A549 (cell line): ENCODE measurements at regions not wholly inside any gene's neighbourhood (a gene's known extent, or its start where the extent isn't known, plus 50 kb on each side); places are given as distances from the start of the nearest gene placed in this dataset.
A peak's percentile ranks its signal among the peaks of the same experiment; 100 is the strongest.

Experiments used
- ATAC-seq, 2 experiments: fragments of 200-7000 bp in 1 of 2; fragments of >200 bp in 1 of 2; cut with Nextera tagmentation in 1 of 2; cut with Tn5 transposase in 1 of 2; 3 replicates each; pipeline versions ENCODE4 v1.8.0 to v1.9.1; 2018 to 2020; ENCODE audit warnings: mild to moderate bottlenecking in 1 of 2, moderate library complexity in 1 of 2
- CTCF ChIA-PET: fragments of 300-600 bp; sonication (Branson Sonifier 250); formaldehyde crosslinking; extraction: SDS; loops from one replicate; lab custom pipeline; 2021; ENCODE audit warnings: antibody characterized with exemption, inconsistent platforms; lab: Yijun Ruan, JAX
- POLR2A ChIA-PET: fragments of 350-600 bp; formaldehyde crosslinking; extraction: SDS; loops from one replicate; lab custom pipeline; 2021; ENCODE audit warnings: antibody characterized with exemption, inconsistent platforms; lab: Yijun Ruan, JAX
- DNase-seq, 2 experiments: peaks; one replicate each; pipeline versions ENCODE4 v3.0.0 to v3.0.0-alpha.2; 2011 to 2016; ENCODE audit warnings: low read depth in 1 of 2, low spot score in 1 of 2
- FAIRE-seq: peaks from 2 replicates; lab custom pipeline; 2011; peaks lifted over from hg19 to GRCh38; lab: Jason Lieb, UNC
- H3K27ac ChIP-seq, 2 experiments: fragments of >200 bp; sonication (Bioruptor Twin); formaldehyde crosslinking; 3 replicates each; pipeline ENCODE4 v1.5.1; 2016 to 2017
- H3K4me1 ChIP-seq: fragments of >200 bp; sonication (Bioruptor Twin); formaldehyde crosslinking; 3 replicates; pipeline ENCODE4 v1.6.1; 2016
- H3K4me2 ChIP-seq: fragments of >200 bp; sonication (Bioruptor Twin); formaldehyde crosslinking; 3 replicates; pipeline ENCODE4 v1.6.1; 2016
- H3K4me3 ChIP-seq: fragments of >200 bp; sonication (Bioruptor Twin); formaldehyde crosslinking; 3 replicates; pipeline ENCODE4 v1.5.1; 2016
- H3K9me3 ChIP-seq: fragments of >200 bp; sonication (Bioruptor Twin); formaldehyde crosslinking; 3 replicates; pipeline ENCODE4 v1.6.1; 2016
- ATOH8 ChIP-seq: fragments of 250-450 bp; sonication (Bioruptor Pico); IDR thresholded peaks from 2 replicates; pipeline ENCODE4 v1.5.0; 2020; ENCODE audit warnings: low read depth, mild to moderate bottlenecking, moderate library complexity
- CHD2 ChIP-seq: fragments of 150-350 bp; IDR thresholded peaks from 2 replicates; pipeline ENCODE4 v1.6.1; 2014; ENCODE audit warnings: low read length; ENCODE audit not compliant: partially characterized antibody
- CHD4 ChIP-seq: fragments of 200-600 bp; sonication (generic); IDR thresholded peaks from 2 replicates; pipeline ENCODE4 v1.6.1; 2016; ENCODE audit warnings: antibody characterized with exemption, mild to moderate bottlenecking, borderline replicate concordance
- EHF ChIP-seq: fragments of 250-450 bp; sonication (Bioruptor Pico); IDR thresholded peaks from 2 replicates; pipeline ENCODE4 v1.5.0; 2020; ENCODE audit warnings: mild to moderate bottlenecking
- ELK1 ChIP-seq: fragments of 150-350 bp; IDR thresholded peaks from 2 replicates; pipeline ENCODE4 v1.6.1; 2014; ENCODE audit warnings: low read depth, mild to moderate bottlenecking, low read length
- HEYL ChIP-seq: fragments of 250-450 bp; sonication (Bioruptor Pico); IDR thresholded peaks from 2 replicates; pipeline ENCODE4 v1.8.0; 2021; ENCODE audit warnings: mild to moderate bottlenecking, moderate library complexity
- HMGXB4 ChIP-seq: fragments of 250-450 bp; sonication (Bioruptor Pico); IDR thresholded peaks from 2 replicates; pipeline ENCODE4 v1.5.0; 2021; ENCODE audit warnings: mild to moderate bottlenecking, moderate library complexity, borderline replicate concordance
- JUN ChIP-seq, 2 experiments: fragments of >200 bp; sonication (Bioruptor Twin); formaldehyde crosslinking; IDR thresholded peaks; 2 replicates in 1 of 2; 3 replicates in 1 of 2; pipeline ENCODE4 v1.6.1; 2016 to 2017
- JUNB ChIP-seq: fragments of >200 bp; sonication (Bioruptor Twin); formaldehyde crosslinking; IDR thresholded peaks from 2 replicates; pipeline ENCODE4 v1.6.1; 2016
- KDM5A ChIP-seq: fragments of 200-600 bp; sonication (generic); IDR thresholded peaks from 2 replicates; pipeline ENCODE4 v1.6.1; 2016; ENCODE audit warnings: antibody characterized with exemption, mild to moderate bottlenecking
- MAFK ChIP-seq: fragments of 450-650 bp; IDR thresholded peaks from 2 replicates; pipeline ENCODE4 v1.6.1; 2014; ENCODE audit not compliant: partially characterized antibody
- MAX ChIP-seq: IDR thresholded peaks from 2 replicates; pipeline ENCODE4 v1.6.1; 2012
- MYC ChIP-seq: IDR thresholded peaks from 2 replicates; pipeline ENCODE4 v1.6.1; 2012; ENCODE audit warnings: mild to moderate bottlenecking, inconsistent platforms, low read length, improper control_type of control experiment, borderline replicate concordance
- NFE2L2 ChIP-seq: fragments of 150-350 bp; conservative IDR thresholded peaks from 2 replicates; pipeline ENCODE4 v1.6.1; 2014; ENCODE audit warnings: low read length
- NPAS2 ChIP-seq: fragments of 250-450 bp; sonication (Bioruptor Pico); IDR thresholded peaks from 2 replicates; pipeline ENCODE4 v1.8.0; 2022; ENCODE audit warnings: mild to moderate bottlenecking, moderate library complexity, borderline replicate concordance
- NR3C1 ChIP-seq: fragments of >200 bp; sonication (Bioruptor Twin); formaldehyde crosslinking; IDR thresholded peaks from 3 replicates; pipeline ENCODE4 v1.6.1; 2017
- PHF8 ChIP-seq: fragments of 200-600 bp; sonication (generic); IDR thresholded peaks from 2 replicates; pipeline ENCODE4 v1.6.1; 2016; ENCODE audit warnings: low read depth, mild to moderate bottlenecking, antibody characterized with exemption, moderate library complexity, borderline replicate concordance
- POLR2AphosphoS2 ChIP-seq: conservative IDR thresholded peaks from 2 replicates; pipeline ENCODE4 v1.6.1; 2012; ENCODE audit warnings: low read length, improper control_type of control experiment, inconsistent platforms
- RFX5 ChIP-seq: fragments of 450-650 bp; IDR thresholded peaks from 2 replicates; pipeline ENCODE4 v1.7.1; 2014; ENCODE audit warnings: antibody characterized with exemption, mild to moderate bottlenecking, moderate library complexity
- SMC3 ChIP-seq: fragments of >200 bp; sonication (Bioruptor Twin); formaldehyde crosslinking; IDR thresholded peaks from 3 replicates; pipeline ENCODE4 v1.6.1; 2018; ENCODE audit warnings: inconsistent platforms
- ZNF302 ChIP-seq: fragments of 250-450 bp; sonication (Bioruptor Pico); IDR thresholded peaks from 2 replicates; pipeline ENCODE4 v1.9.0; 2021; ENCODE audit warnings: inconsistent platforms, mild to moderate bottlenecking, moderate library complexity
- WGBS: methylation state at CpG from one replicate; pipeline ENCODE4 v1.1.6; 2017; ENCODE audit errors: missing lambda C conversion rate; 5-methylcytosine and 5-hydroxymethylcytosine counted together

GRCh38 chr4:173651651-173652282 is 121.7 kb upstream of the HAND2 start:
- ATAC-seq (no peak), DNase-seq (no peak), FAIRE-seq (no peak)
- Histone ChIP-seq H3K4me1 (no peaks in the 10 kb centered on the region), H3K4me2 (no peak overlapping the region), H3K27ac (no peak overlapping the region), H3K4me3 (no peak overlapping the region), H3K9me3 (no peaks in the 10 kb centered on the region)
- TF ChIP-seq CHD4, result no peak
- TF ChIP-seq KDM5A, result no peak
- no peak for TF ChIP-seq ATOH8
- TF ChIP-seq MAFK, result no peak
- no peak for TF ChIP-seq SMC3
- no peak for TF ChIP-seq HMGXB4 (CRISPR knock-in tag)
- TF ChIP-seq RFX5, result no peak
- TF ChIP-seq JUNB, result no peak
- TF ChIP-seq JUN (IDR thresholded peaks at IDR 0.05), result no peak
- TF ChIP-seq EHF (CRISPR knock-in tag), result no peak
- TF ChIP-seq NPAS2 (CRISPR knock-in tag), result no peak
- TF ChIP-seq POLR2AphosphoS2, result no peak
- no peak for TF ChIP-seq ZNF302 (CRISPR knock-in tag)
- TF ChIP-seq NR3C1, result no peak
- CTCF ChIA-PET, result no interaction called here
- 43% methylated on average over 7 of the region's 7 CpGs for WGBS
- POLR2A ChIA-PET, result no interaction called here

- CTCF ChIA-PET, result no interaction called here
- FAIRE-seq, result no peak
- 74% methylated on average over 4 of the region's 4 CpGs for WGBS
Observed at GRCh38 chr4:173647902-173648301, 117.9 kb upstream of the HAND2 start.

GRCh38 chr4:173642509-173642908 is 112.5 kb upstream of the HAND2 start:
- FAIRE-seq (no peak), DNase-seq (peak in 1 of 2 experiments; percentile 2)
- ChIA-PET POLR2A (no interaction called here), CTCF (no interaction called here)
- WGBS, result 11% methylated on average over 3 of the region's 3 CpGs
- H3K4me1 ChIP-seq, result no peaks in the 10 kb centered on the region
- H3K4me2 ChIP-seq, result no peak overlapping the region; the same call in 2 of the 3 replicates
- TF ChIP-seq MAX (no peak), CHD2 (no peak)
- TF ChIP-seq, all 56 proteins: peak for 0
- Histone ChIP-seq H3K9me3 (no peaks in the 10 kb centered on the region), H3K4me3 (no peak overlapping the region), H3K27ac (no peak overlapping the region)
- ATAC-seq, result no peak

More at GRCh38 chr4:173647902-173648301, 117.9 kb upstream of the HAND2 start:
- no peak for ATAC-seq
- POLR2A ChIA-PET, result no interaction called here
- Histone ChIP-seq H3K27ac (no peak overlapping the region), H3K4me3 (no peak overlapping the region), H3K4me1 (no peaks in the 10 kb centered on the region)
- TF ChIP-seq PHF8, result no peak
- no peak for TF ChIP-seq SMC3
- TF ChIP-seq HEYL (CRISPR knock-in tag), result no peak
- no peak for TF ChIP-seq MYC
- no peak for TF ChIP-seq NPAS2 (CRISPR knock-in tag)
- TF ChIP-seq CHD4, result no peak
- TF ChIP-seq ELK1, result no peak
- no peak for TF ChIP-seq POLR2AphosphoS2
- no peak for TF ChIP-seq NFE2L2
- TF ChIP-seq, all 56 proteins: peak for 0
- H3K4me2 ChIP-seq, result no peak overlapping the region
- no peaks in the 10 kb centered on the region for H3K9me3 ChIP-seq
- no peak for DNase-seq
